GM20000 (cell line): ENCODE measurements at regions not wholly inside any gene's neighbourhood (a gene's known extent, or its start where the extent isn't known, plus 50 kb on each side); places are given as distances from the start of the nearest gene placed in this dataset.

Source experiments
- DNase-seq: peaks from one replicate; pipeline ENCODE4 v3.0.0; 2012; ENCODE audit warnings: low spot score
- CTCF ChIP-seq: IDR thresholded peaks from 2 replicates; pipeline ENCODE4 v1.5.1; 2012; ENCODE audit warnings: mild to moderate bottlenecking, control low read depth; ENCODE audit errors: extremely low read depth, missing control alignments

GRCh38 chr2:9700109-9700495 lies 69.3 kb upstream of the YWHAQ start:
- DNase-seq, result no peak
- TF ChIP-seq CTCF, result no peak

DNA sequence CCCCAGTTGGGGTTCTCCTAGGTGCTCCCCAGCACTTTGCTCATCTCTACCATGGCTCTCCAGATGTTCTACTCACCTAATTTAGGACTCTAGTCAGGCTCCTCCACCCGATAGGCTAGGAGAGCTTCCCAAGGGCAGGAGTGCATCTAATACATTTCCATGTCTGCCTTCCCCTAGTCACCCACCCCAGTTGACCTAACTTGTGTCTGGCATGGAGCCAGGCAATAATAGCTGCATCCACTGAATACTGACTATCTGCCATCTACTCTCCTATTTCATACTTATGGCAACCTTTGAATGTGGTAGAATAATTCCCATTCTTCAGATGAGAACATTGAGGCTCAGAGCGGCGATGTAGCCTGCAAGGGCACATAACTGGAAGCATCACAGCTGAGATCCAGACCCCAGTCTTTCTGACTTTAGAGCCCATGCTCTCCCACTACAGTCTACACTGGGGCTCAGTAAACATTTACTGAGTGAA lies 71.8 kb upstream of the YWHAQ start:
- TF ChIP-seq CTCF, result no peak
- DNase-seq, result no peak

GRCh38 chr2:9703085-9703678 lies 72.4 kb upstream of the YWHAQ start:
- DNase-seq, result no peak
- no peak for TF ChIP-seq CTCF

GRCh38 chr2:9703701-9704221 lies 73.0 kb upstream of the YWHAQ start:
- no peak for DNase-seq
- TF ChIP-seq CTCF, result no peak

GRCh38 chr2:9704600-9704999 lies 73.8 kb upstream of the YWHAQ start:
- no peak for DNase-seq
- TF ChIP-seq CTCF, result no peak

DNA sequence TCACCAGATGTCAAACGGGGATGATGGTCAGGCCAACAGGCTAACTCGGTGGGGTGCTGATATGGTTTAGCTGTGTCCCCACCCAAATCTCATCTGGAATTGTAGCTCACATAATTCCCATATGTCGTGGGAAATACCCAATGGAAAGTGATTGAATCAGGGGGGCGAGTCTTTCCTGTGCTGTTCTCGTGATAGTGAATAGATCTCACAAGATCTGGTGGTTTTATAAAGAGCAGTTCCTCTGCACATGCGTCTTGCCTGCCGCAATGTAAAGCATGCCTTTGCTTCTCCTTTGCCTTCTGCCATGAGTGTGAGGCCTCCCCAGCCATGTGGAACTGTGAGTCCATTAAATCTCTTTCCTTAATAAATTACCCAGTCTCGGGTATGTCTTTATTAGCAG lies 74.4 kb upstream of the YWHAQ start:
- TF ChIP-seq CTCF, result no peak
- DNase-seq, result no peak

DNA sequence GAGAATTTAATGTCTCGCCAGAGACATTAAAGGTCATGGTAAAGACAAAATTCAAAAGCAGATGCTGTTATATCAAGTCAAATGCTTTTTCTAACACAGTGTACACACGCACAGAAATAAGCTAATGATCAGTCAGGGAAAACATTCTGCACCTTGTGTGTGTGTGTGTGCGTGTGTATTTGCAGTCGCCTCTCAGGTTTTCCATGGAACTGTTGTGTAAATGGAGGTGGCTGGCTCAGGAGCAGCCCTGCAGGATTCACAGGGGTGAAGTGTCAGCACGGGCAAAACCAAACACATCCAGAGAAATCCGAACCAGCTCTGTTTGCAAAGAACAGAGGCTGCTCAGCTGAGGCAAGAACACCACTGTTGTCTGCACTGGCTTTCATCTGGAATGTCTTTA lies 76.2 kb upstream of the YWHAQ start:
- no peak for DNase-seq
- no peak for TF ChIP-seq CTCF
